Right renal cortex interstitium (tissue), 3 donors: ENCODE measurements at regions not wholly inside any gene's neighbourhood (a gene's known extent, or its start where the extent isn't known, plus 50 kb on each side); places are given as distances from the start of the nearest gene placed in this dataset.
A peak's percentile ranks its signal among the peaks of the same experiment; 100 is the strongest.

Experiments used
- DNase-seq, 3 donors: peaks; one replicate each; pipeline ENCODE4 v3.0.0-alpha.2; 2013; ENCODE audit warnings: low read depth in 3 of 3, low spot score in 2 of 3

DNA sequence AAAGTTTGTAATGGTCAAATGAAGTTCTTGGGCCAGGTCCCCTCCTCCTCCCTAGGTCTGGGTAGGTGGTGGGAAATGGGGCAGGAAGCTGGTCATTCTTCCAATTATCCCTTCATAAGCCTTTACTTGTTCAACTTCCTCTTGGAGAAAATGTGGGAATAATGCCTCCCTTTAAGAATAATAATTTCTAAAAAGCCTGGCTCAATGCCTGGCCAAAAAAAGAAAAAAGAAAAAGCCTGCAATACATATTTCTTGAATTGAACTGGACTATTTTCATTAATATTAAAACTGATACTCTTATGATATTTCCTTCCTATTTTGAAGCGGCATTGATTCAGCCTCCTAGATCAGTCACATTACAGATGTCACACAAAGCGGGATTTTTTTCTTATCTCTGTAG, 600.9 kb downstream of the CCDC171 start:
- DNase-seq = no peak

DNA sequence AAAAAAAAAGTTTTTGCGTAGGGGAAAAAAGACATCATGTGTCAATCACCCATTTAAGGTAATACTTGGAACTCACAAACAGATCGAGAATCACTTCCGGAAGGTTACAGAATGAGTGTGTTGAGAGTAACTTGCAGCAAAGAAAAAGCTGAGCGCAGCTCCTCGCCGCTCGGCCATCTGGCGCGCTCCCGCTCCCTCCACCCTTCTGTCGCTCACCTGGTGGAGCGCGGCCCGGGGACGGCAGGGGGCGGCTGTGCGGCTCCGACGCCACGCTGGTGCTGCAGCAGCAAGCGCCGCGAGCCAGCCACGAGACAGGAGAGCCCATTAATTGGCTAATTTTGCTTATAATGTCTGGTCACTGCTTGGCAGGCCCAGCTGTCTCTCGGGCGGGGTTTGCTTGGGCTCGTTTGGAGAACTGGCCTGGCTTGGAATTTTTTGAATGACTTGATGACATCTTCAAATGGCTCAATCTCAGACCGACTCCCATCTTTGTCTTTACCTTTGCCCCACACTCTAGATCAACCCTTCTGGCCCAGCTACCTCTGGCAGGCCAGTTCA, 601.8 kb downstream of the CCDC171 start:
- no peak for DNase-seq

DNA sequence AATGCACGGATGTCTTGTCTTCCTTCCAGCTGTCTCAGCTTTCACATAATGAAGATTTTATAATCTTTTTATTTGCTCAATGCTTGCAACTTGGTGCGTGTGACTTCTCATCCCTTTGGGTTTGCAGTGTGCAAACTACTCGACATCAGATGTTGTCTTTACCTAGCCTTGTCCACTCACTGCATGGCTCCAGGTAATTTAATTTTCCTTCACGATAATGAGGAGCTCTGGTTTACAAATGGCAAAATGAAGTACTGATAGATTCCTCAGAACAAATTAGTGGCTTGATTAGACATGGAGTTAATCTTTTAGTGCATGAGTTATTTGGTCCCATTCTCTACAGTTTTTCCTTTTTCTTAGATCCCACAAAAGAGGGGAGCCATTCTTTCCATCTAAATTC, 603.0 kb downstream of the CCDC171 start:
- no peak for DNase-seq

DNA sequence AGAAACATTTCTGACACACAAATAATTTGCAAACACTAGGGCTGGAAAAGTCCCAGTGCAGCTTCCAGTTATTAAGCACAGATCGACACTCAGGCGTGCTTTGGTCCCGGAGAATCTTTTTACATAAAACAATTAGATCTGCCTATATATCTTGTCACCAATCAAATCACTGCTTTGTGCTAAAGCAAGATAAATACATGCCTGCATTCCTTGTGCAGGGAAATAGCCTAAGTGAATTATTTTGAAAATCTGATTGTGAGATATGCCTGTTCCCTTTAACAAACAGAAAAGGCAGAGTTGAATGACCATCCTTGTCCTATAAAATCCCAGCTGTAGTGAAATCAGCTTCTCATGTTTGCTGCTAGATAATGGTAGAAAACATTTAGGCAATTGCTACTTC, 604.4 kb downstream of the CCDC171 start:
- DNase-seq = no peak

DNA sequence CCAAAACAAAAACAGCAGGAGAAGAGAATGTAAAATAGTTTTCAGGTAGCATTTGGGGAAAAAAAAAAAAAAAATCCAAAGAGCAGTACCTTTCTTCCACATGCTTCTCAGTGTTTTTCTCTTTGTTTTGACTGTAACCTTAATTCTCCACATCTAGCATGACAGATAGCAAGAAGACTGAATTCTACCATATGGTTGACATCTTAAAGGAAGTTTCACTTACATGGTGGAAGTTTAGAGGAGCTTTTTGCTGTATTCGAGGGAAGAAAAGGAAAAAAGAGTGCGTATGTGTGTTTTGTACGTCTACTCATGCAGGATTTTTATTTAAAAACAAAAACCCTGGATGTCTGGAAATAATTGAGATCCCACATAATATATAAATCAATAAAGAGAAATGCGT, 604.8 kb downstream of the CCDC171 start:
- no peak for DNase-seq

DNA sequence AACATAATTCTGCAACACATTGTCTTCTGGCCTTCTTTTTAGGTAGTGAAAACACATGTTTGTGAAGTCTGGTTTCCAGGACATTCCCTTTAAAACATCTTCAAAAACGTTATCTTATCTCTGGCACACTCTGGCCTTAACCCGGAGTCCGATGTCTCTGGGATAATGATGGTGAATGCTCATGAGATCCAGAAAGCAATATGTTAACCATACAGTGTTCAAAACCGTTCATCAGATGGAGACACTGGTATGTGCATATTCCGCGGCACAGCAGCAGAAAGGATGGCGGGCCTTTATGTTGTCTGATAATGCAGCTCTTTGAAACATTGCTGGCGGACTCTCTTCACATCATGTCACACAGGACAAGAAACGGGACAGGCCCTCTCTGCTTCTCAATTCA, 605.2 kb downstream of the CCDC171 start:
- DNase-seq = no peak

DNA sequence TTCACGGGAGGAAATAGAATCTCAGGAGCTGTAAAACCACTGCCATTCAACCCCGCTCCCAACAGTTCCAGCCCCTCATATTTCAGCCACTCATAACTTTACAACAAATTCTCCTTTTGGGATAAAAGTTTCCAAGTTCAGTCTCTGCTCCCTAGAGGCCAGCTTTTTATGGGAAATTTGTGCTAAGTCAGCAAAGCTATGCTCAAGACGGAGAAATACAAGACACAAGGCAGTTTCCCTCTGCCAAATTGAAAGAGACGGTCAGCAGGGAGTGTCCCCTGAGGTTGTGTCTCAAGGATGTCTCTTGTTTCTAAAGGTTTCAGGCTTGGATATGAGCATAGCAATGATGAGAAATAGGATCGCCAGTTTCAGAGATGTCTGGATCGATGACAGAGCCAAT, 608.6 kb downstream of the CCDC171 start:
- DNase-seq = no peak

DNA sequence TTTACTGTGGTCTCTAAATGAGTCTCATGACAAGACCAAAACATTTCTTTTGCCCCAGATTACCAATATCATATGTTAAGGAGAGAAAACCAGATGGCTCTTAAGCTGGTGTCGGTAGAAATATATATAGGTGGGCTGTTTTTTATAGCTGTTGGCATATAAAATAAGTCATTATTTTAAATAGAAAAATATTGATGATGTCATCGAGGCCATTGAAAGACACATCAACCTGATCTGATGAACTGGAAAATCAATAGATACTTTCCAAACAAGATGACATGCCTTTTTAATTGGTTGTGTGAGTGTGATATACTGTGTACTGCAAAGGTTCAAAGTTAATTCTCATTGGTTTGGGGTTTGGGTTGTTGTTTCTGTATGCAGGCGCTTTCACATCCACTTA, 617.3 kb downstream of the CCDC171 start:
- DNase-seq = no peak

DNA sequence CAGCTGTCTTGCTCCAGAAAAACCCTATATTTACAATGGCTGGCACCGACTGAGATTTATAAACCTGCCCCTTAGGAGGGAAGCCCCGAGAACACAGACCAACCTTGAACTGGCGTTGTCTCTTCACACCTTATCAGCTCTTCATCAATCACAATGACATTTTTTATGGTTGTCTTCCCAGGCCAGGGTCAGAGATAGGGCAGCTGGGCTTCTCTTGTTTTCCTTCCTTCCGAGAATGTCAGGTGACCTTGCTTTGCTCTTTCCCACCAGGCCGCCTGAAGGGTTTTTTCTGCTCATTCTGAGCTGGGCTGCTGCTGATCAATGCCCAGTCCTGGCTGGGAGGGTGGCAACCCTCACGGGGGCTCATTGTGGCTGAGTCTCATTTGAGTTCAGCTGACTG, 619.1 kb downstream of the CCDC171 start:
- DNase-seq = peak in 1 of 3 donors; percentile 27

DNA sequence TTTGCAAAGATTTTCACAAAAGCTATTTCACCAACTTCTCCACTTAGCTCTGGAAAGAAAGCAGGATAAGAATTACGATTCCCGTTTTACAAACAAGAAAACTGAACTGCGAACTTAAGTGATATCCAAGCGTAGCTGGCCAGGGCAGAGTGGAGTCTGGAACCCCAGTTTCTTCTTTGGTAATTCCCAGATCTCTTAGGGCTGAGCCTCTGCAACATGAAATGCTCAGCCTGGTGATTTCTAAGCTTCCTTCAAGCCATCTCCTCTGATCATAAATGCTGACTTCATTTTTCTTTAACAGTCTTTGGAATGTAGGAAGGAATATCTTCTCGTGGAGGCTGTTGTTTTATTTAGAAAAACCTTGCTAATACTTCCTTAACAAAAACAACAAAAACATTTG, 620.0 kb downstream of the CCDC171 start:
- DNase-seq = no peak

DNA sequence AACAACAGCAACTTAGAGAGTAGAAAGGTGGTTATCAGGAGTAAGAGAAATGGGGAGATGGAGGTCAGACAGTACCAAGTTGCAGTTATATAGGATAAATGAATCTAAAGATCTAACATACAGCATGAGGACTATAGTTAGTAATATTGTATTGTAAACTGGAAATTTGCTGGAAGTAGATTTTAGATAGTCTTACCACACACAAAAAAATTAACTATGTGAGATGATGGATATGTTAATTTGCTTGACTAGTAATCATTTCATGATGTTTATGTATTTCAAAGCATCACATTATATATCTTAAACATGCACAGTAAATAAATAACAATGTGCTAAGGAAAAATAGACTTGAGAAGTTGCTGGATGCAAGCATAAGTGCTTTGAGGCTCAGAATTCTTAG, 622.1 kb downstream of the CCDC171 start:
- no peak for DNase-seq

DNA sequence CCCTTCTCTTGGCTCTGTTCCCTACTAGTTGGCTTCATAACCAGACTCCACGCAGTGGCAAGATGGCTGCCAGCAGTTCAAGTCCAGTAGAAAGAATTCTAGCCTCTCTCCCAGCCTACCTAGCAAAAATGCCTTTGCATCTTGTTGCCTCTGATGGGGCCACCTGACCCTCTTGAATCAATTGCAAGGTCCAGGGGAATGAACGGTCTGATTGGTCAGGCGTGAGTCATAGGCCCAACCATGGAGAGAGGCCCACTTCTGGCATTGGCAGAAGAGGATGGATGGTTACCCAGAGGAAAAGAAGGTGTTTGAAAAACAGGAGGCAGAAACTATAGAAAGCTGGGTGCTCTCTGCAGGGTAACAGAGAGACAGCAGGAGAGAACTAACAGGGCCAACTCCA, 622.6 kb downstream of the CCDC171 start:
- no peak for DNase-seq

DNA sequence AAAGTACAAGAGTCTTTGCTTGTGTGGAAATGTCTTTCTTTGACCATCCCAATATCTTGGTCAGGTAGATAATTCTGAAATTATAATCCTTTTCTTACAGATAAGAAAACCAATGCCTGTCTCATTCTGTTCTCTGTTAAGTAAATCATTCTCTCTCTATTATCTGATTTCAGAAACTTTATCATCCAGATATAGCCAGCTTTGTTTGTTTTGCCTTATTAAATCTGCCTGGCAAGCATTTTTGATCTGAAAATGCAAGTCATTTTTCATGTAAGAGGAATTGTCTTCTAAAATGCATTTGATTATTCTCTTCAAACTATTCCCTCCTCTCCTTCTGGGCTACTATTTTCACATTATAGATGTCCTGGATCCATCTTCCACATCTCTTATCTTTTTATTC, 625.5 kb downstream of the CCDC171 start:
- DNase-seq = no peak

DNA sequence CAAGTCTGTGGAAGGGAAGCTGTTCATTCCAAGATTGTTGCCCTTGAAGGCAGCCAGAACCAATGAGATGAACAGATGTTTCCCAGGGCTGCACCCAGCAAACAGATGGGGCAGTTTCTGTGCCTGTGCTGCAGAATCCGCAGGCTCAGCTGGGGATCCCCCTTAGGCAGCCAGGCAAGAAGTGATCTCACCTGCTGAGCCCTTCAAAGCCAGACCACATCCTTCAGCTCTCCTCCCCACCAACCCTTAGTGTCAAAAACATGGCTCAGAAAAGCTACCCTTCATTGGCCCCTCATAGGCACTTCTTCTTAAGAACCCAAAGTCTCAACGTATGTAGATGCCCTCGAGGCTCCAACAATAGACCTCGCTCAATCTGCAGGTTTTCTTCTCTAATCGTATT, 626.7 kb downstream of the CCDC171 start:
- no peak for DNase-seq

DNA sequence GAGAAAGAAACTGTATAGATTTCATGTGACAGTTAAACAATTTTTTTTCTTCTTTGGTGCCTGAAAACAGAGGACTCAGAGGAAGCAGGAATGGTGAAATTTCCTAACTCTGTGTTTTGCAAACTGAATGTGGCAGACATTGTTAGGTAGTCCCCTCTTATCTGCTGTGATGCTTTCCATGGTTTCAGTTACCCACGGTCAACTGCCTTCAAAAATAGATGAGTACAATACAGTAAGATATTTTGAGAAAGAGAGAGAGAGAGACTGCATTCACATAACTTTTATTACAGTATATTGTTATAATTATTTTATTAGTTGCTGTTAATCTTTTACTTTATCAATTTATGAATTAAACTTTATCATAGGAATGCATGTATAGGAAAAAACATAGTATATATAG, 627.2 kb downstream of the CCDC171 start:
- DNase-seq = no peak

DNA sequence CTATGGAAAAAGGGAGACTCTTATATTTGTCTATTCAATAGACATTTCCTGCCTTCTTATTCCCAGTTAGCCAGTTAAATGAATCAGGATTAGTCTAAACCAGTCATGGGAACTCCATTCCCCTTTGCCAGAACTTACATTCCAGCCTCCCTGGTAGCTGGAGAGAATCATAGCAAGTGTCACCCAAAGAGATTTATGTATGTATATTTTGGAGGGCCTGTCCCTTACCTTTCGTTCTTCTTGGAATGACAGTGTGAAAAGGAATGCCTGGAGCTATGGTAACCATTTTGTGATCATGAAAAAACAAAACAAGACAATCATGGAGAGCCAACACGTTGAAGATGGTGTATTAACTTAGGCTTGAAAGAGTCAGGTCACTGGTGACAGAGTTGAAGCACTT, 627.7 kb downstream of the CCDC171 start:
- DNase-seq = no peak

DNA sequence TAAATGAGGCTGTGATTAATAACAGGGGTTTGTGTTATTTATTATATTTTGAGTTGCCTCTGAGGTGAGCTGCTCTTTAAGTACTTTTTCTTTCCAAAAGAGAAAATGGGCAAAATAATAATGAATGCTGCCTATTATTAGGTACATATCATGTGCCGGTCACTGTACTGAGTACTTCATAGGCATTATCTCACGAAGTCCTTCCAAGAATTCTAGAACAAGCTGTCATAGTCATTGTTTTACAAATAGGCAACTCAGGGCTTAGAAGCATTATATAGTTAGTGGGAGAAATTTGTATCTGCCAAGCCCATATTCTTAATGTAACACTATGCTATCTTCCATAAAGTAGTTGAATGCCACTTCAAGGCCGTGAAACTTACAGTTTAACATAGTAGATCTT, 628.7 kb downstream of the CCDC171 start:
- no peak for DNase-seq

DNA sequence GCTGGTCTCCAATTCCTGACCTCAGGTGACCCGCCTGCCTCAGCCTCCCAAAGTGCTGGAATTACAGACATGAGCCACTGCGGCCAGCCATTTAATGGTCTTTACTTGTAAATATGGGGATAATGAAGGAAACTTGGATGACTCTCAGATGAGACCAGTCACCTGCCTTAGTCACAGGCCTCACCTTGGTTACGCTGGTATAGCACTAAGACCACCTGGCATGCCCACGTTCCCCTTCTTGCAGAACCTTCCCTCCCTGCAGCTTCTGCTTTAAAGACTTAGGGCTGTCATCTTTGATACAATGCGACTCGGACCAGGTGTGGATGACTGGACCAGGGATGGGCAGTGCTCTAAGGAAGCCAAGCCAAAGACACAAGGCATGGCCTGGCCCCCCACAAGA, 629.9 kb downstream of the CCDC171 start:
- no peak for DNase-seq

DNA sequence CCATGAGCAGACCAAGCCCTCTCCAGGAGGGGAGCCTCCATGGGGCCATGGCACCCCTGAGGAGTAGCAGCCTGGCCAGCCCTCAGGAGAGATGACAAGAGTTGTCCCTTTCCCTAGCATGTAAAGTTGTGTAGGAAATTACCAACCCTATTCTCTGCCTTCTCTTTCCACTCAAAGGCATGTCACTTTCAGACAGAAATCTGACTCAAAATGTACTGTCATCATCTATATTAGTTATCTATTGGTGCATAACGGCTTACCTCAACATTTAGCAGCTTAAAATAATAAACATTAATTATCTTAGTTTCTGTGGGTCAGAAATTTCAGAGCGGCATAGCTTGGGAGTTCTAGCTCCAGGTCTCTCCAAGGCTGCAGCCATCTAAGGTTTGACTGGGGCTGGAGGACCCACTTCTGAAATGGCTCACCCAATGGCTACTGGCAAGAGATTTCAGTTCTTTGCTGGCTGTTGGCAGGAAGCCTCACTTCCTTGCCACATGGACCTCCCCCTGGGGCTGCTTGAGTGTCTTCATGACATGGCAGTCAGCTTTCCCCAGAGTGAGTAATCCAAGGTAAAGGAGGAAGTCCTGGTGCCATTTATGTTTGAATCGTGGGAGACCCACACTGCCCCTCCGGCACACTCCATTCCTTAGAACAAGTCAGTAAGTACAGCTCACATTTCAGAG, 632.3 kb downstream of the CCDC171 start:
- DNase-seq = no peak

DNA sequence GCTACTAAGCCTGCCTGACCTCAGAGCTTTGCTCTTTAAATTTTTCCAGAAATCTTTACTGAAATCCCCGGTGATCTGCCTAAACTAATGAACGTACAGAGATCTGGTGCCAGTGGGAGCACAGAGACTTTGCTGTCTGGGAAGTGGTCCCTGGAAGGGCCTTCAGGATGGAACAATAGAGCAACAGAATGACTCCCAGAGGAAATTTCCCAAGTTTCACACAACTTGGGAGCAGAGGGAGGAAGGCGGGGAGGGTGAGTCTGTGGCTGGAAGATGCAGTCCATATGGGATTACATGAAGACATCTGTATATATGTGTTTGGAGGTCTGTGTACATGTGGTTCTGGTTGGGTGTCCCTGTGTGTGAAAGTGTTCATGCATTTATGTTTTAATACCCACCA, 638.3 kb downstream of the CCDC171 start:
- DNase-seq = no peak

DNA sequence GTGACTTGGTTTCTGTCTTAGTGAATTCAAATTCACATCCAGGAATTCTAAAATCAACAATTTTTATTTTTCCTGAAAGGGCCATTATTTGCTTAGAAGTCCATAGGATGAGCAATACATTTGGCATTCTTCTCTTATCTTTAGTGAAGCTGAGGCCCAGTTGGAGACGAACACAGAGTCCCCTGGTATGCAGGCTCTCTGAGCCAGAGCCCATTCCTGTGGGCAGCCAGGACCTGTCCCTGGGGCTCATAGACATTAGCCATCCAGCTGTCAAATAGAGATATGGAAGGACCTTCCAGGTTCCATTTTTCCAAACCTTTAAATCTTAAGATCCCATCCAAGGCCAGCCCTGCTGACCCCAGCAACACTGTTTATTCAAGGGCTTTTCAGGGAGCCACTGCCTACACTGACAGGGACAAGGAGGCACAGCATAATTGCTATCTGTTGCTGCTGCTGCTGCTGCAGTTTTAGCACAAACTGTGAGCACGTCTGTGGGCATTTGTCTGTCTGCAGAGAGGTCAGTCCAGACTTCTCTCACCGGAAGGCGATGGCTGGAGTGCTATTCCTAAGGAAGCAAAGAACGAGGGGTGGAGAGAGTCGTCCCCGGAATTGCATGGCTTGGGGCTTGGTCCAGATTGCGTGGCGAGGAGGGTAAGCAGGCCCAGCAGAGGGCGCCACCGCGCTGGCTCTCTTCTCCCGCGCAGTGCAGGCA, 639.0 kb downstream of the CCDC171 start:
- no peak for DNase-seq

DNA sequence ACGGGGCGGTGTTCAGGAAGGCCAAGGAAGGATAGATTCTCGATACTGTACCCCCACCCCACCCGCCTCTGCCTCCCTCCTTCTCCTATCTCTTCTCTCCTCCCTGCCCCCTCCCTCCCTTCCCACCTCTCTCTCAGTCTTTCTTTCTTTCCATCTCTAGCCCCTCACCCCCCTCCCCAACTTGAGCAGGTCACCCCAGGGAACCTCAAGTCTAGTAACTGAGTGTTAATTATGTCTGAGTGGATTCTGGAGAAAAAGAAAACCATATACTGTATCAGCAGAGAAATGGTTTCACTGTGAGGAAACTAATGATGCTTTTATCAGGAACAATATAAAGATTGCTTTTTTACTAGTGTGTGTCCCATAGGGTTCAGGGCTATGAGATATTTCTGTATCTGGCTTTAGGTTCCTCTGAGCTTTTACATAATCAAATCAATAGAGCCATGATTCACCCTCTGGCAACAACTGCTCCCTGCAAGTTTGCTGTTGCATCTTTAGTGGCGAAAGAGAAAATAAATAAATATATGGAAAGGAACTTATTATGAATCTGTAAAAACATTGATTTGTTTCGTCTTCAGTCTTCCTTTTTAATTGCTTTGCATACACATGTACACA, 639.7 kb downstream of the CCDC171 start:
- DNase-seq = no peak
